T-helper 1 cell treated with Interleukin-12 subunit alpha and Interleukin-12 subunit beta and Interleukin-4 antibody, amounts not matched to agents 30 μg/mL and 1 μg/mL, for 36 hours (primary cell): ENCODE measurements at regions not wholly inside any gene's neighbourhood (a gene's known extent, or its start where the extent isn't known, plus 50 kb on each side); places are given as distances from the start of the nearest gene placed in this dataset.
"Not testable (repeated sequence)": the region's sequence is repeated elsewhere in the genome, so short reads cannot be mapped to it uniquely, and the experiment has no call there.

ENCODE experiments used
- H3K27ac Mint-ChIP-seq: one replicate; pipeline ENCODE4 v1.8.0; 2021; ENCODE audit warnings: mild to moderate bottlenecking, mixed read lengths
- H3K27me3 Mint-ChIP-seq: one replicate; pipeline ENCODE4 v1.8.0; 2021; ENCODE audit warnings: low read depth, mixed read lengths
- H3K36me3 Mint-ChIP-seq: one replicate; pipeline ENCODE4 v1.8.0; 2021; ENCODE audit warnings: low read depth, mixed read lengths
- H3K4me1 Mint-ChIP-seq: one replicate; pipeline ENCODE4 v1.8.0; 2021; ENCODE audit warnings: low read depth, mixed read lengths
- H3K4me3 Mint-ChIP-seq: one replicate; pipeline ENCODE4 v1.8.0; 2021; ENCODE audit warnings: mild to moderate bottlenecking, moderate library complexity, mixed read lengths
- H3K9me3 Mint-ChIP-seq: one replicate; pipeline ENCODE4 v1.8.0; 2021; ENCODE audit warnings: mixed read lengths

GRCh38 chr20:60785301-60785700 is 466.8 kb upstream of the CDH4 start:
- Mint-ChIP-seq H3K4me3 (no peak overlapping the region), H3K27me3 (no peaks in the 10 kb centered on the region), H3K27ac (no peak overlapping the region)

GRCh38 chr20:60785785-60786184 is 466.3 kb upstream of the CDH4 start:
- H3K4me1 Mint-ChIP-seq = no peaks in the 10 kb centered on the region
- H3K36me3 Mint-ChIP-seq = no peaks in the 10 kb centered on the region
- H3K27ac Mint-ChIP-seq = no peak overlapping the region
- H3K27me3 Mint-ChIP-seq = no peaks in the 10 kb centered on the region
- no peak overlapping the region for H3K4me3 Mint-ChIP-seq
- H3K9me3 Mint-ChIP-seq = no peaks in the 10 kb centered on the region

More at GRCh38 chr20:60785301-60785700, 466.8 kb upstream of the CDH4 start:
- H3K9me3 Mint-ChIP-seq = no peaks in the 10 kb centered on the region
- no peaks in the 10 kb centered on the region for H3K4me1 Mint-ChIP-seq
- no peaks in the 10 kb centered on the region for H3K36me3 Mint-ChIP-seq

- Mint-ChIP-seq H3K9me3 (no peaks in the 10 kb centered on the region), H3K4me1 (no peaks in the 10 kb centered on the region), H3K36me3 (no peaks in the 10 kb centered on the region), H3K27ac (no peak overlapping the region), H3K4me3 (no peak overlapping the region), H3K27me3 (no peaks in the 10 kb centered on the region)
Observed at GRCh38 chr20:60786686-60787217, 465.3 kb upstream of the CDH4 start.

- H3K4me1 Mint-ChIP-seq = no peaks in the 10 kb centered on the region
- H3K9me3 Mint-ChIP-seq = no peaks in the 10 kb centered on the region
- H3K27me3 Mint-ChIP-seq = no peaks in the 10 kb centered on the region
- no peak overlapping the region for H3K27ac Mint-ChIP-seq
- no peaks in the 10 kb centered on the region for H3K36me3 Mint-ChIP-seq
- H3K4me3 Mint-ChIP-seq = no peak overlapping the region
Observed at GRCh38 chr20:60787276-60787675, 464.8 kb upstream of the CDH4 start.

GRCh38 chr20:60788070-60788469 is 464.0 kb upstream of the CDH4 start:
- no peaks in the 10 kb centered on the region for H3K27me3 Mint-ChIP-seq
- H3K27ac Mint-ChIP-seq = no peak overlapping the region
- no peaks in the 10 kb centered on the region for H3K36me3 Mint-ChIP-seq
- no peaks in the 10 kb centered on the region for H3K9me3 Mint-ChIP-seq
- no peak overlapping the region for H3K4me3 Mint-ChIP-seq
- H3K4me1 Mint-ChIP-seq = no peaks in the 10 kb centered on the region

GRCh38 chr20:60789399-60789798 is 462.7 kb upstream of the CDH4 start:
- Mint-ChIP-seq H3K4me1 (no peaks in the 10 kb centered on the region), H3K4me3 (no peak overlapping the region), H3K36me3 (no peaks in the 10 kb centered on the region), H3K27me3 (no peaks in the 10 kb centered on the region), H3K9me3 (no peaks in the 10 kb centered on the region), H3K27ac (no peak overlapping the region)

GRCh38 chr20:60790339-60790738 is 461.7 kb upstream of the CDH4 start:
- H3K27ac Mint-ChIP-seq, H3K36me3 Mint-ChIP-seq, H3K4me3 Mint-ChIP-seq, H3K9me3 Mint-ChIP-seq, H3K4me1 Mint-ChIP-seq, H3K27me3 Mint-ChIP-seq: not testable (repeated sequence)

- Mint-ChIP-seq H3K36me3 (no peaks in the 10 kb centered on the region), H3K27ac (no peak overlapping the region), H3K4me3 (no peak overlapping the region), H3K4me1 (no peaks in the 10 kb centered on the region), H3K27me3 (no peaks in the 10 kb centered on the region), H3K9me3 (no peaks in the 10 kb centered on the region)
Observed at GRCh38 chr20:60791823-60792222, 460.2 kb upstream of the CDH4 start.

GRCh38 chr20:60792941-60793340 is 459.1 kb upstream of the CDH4 start:
- Mint-ChIP-seq H3K27me3 (no peaks in the 10 kb centered on the region), H3K4me3 (no peak overlapping the region), H3K36me3 (no peaks in the 10 kb centered on the region), H3K9me3 (no peaks in the 10 kb centered on the region), H3K27ac (no peak overlapping the region), H3K4me1 (no peaks in the 10 kb centered on the region)

- H3K36me3 Mint-ChIP-seq = no peaks in the 10 kb centered on the region
- no peak overlapping the region for H3K4me3 Mint-ChIP-seq
- H3K27me3 Mint-ChIP-seq = no peaks in the 10 kb centered on the region
- H3K9me3 Mint-ChIP-seq = no peaks in the 10 kb centered on the region
- no peaks in the 10 kb centered on the region for H3K4me1 Mint-ChIP-seq
- H3K27ac Mint-ChIP-seq = no peak overlapping the region
Observed at GRCh38 chr20:60794674-60795073, 457.4 kb upstream of the CDH4 start.

- H3K4me1 Mint-ChIP-seq = no peaks in the 10 kb centered on the region
- no peaks in the 10 kb centered on the region for H3K36me3 Mint-ChIP-seq
- H3K9me3 Mint-ChIP-seq = peaks cover 4% of the 10 kb centered on the region
- no peak overlapping the region for H3K27ac Mint-ChIP-seq
- H3K27me3 Mint-ChIP-seq = no peaks in the 10 kb centered on the region
- H3K4me3 Mint-ChIP-seq = no peak overlapping the region
Observed at GRCh38 chr20:60795651-60796050, 456.4 kb upstream of the CDH4 start.

- Mint-ChIP-seq H3K27ac (no peak overlapping the region), H3K36me3 (no peaks in the 10 kb centered on the region), H3K4me3 (no peak overlapping the region), H3K27me3 (no peaks in the 10 kb centered on the region), H3K9me3 (peaks cover 4% of the 10 kb centered on the region), H3K4me1 (no peaks in the 10 kb centered on the region)
Observed at GRCh38 chr20:60800185-60800584, 451.9 kb upstream of the CDH4 start.

- Mint-ChIP-seq H3K27me3 (no peaks in the 10 kb centered on the region), H3K4me3 (no peak overlapping the region)
Observed at GRCh38 chr20:60802676-60803075, 449.4 kb upstream of the CDH4 start.

GRCh38 chr20:60803335-60804055 is 448.6 kb upstream of the CDH4 start:
- Mint-ChIP-seq H3K4me1 (no peaks in the 10 kb centered on the region), H3K27ac (no peak overlapping the region), H3K4me3 (no peak overlapping the region), H3K36me3 (no peaks in the 10 kb centered on the region), H3K27me3 (no peaks in the 10 kb centered on the region), H3K9me3 (peaks cover 4% of the 10 kb centered on the region)

More at GRCh38 chr20:60802676-60803075, 449.4 kb upstream of the CDH4 start:
- peaks cover 4% of the 10 kb centered on the region for H3K9me3 Mint-ChIP-seq
- no peaks in the 10 kb centered on the region for H3K36me3 Mint-ChIP-seq
- no peaks in the 10 kb centered on the region for H3K4me1 Mint-ChIP-seq
- no peak overlapping the region for H3K27ac Mint-ChIP-seq

GRCh38 chr20:60804240-60804917 is 447.7 kb upstream of the CDH4 start:
- peaks cover 4% of the 10 kb centered on the region for H3K9me3 Mint-ChIP-seq
- no peaks in the 10 kb centered on the region for H3K4me1 Mint-ChIP-seq
- no peaks in the 10 kb centered on the region for H3K27me3 Mint-ChIP-seq
- no peaks in the 10 kb centered on the region for H3K36me3 Mint-ChIP-seq
- no peak overlapping the region for H3K4me3 Mint-ChIP-seq
- no peak overlapping the region for H3K27ac Mint-ChIP-seq
